ENCODE measurements at regions not wholly inside any gene's neighbourhood (a gene's known extent, or its start where the extent isn't known, plus 50 kb on each side); places are given as distances from the start of the nearest gene placed in this dataset.

DNA sequence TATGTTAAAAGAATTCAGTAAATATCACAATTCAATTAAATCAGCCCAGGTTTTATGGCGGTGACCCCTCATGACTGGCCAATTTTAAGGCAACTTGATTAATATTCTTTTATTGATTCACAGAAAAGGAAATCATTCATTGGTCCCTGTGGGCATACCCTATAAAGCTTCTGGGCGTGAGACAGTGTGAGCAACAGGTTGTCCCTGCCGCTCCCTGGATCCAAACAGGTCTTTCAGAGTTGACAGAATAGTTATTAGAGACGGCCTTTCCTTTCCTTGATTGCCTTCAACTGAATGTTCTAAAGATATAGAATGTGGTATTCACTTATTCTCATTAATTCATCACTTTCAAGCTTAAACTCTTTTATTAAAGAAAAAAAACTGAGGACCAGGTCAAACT lies 433.9 kb downstream of the KCNJ2 start:
- Histone ChIP-seq H3K36me3 (no peaks in the 10 kb centered on the region), H3K9me3 (no peaks in the 10 kb centered on the region), H3K27me3 (no peaks in the 10 kb centered on the region), H3K27ac (no peak overlapping the region), H3K4me3 (no peak overlapping the region), H3K4me1 (no peaks in the 10 kb centered on the region)
- ATAC-seq = no peak
- TF ChIP-seq, protein P1, sequence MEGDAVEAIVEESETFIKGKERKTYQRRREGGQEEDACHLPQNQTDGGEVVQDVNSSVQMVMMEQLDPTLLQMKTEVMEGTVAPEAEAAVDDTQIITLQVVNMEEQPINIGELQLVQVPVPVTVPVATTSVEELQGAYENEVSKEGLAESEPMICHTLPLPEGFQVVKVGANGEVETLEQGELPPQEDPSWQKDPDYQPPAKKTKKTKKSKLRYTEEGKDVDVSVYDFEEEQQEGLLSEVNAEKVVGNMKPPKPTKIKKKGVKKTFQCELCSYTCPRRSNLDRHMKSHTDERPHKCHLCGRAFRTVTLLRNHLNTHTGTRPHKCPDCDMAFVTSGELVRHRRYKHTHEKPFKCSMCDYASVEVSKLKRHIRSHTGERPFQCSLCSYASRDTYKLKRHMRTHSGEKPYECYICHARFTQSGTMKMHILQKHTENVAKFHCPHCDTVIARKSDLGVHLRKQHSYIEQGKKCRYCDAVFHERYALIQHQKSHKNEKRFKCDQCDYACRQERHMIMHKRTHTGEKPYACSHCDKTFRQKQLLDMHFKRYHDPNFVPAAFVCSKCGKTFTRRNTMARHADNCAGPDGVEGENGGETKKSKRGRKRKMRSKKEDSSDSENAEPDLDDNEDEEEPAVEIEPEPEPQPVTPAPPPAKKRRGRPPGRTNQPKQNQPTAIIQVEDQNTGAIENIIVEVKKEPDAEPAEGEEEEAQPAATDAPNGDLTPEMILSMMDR (IDR thresholded peaks at IDR 0.05) = no peak
- TF ChIP-seq POLR2A (IDR thresholded peaks at IDR 0.05) = no peak
- intact Hi-C loops (cut with DNase I) = no loop called here
- 76% methylated on average over 4 of the region's 4 CpGs for WGBS (ENCODE audit: insufficient coverage, low coverage, low lambda C conversion rate, missing lambda C conversion rate)
- no peak for DNase-seq

- H3K4me3 ChIP-seq = no peak overlapping the region
- no peak overlapping the region for H3K27ac ChIP-seq
- H3K9me3 ChIP-seq = no peaks in the 10 kb centered on the region
- H3K36me3 ChIP-seq = no peaks in the 10 kb centered on the region
- H3K27me3 ChIP-seq = no peaks in the 10 kb centered on the region
- TF ChIP-seq, protein P1 (IDR thresholded peaks at IDR 0.05) = no peak
- TF ChIP-seq POLR2A (IDR thresholded peaks at IDR 0.05) = no peak
- no peaks in the 10 kb centered on the region for H3K4me1 ChIP-seq
- ATAC-seq (no peak), DNase-seq (no peak)
- 19% methylated on average over 1 of the region's 1 CpG for WGBS (ENCODE audit: insufficient coverage, low coverage, low lambda C conversion rate, missing lambda C conversion rate)
- intact Hi-C loops (cut with DNase I) = no loop called here
These were observed 435.5 kb downstream of the KCNJ2 start for GRCh38 chr17:70604854-70605253.

- ATAC-seq = no peak
- 57% methylated on average over 2 of the region's 2 CpGs for WGBS (ENCODE audit: insufficient coverage, low coverage, low lambda C conversion rate, missing lambda C conversion rate)
- DNase-seq = no peak
- no peak for TF ChIP-seq POLR2A (IDR thresholded peaks at IDR 0.05)
- TF ChIP-seq, protein P1 (IDR thresholded peaks at IDR 0.05) = no peak
- intact Hi-C loops (cut with DNase I) = no loop called here
- Histone ChIP-seq H3K27me3 (no peaks in the 10 kb centered on the region), H3K27ac (no peak overlapping the region), H3K4me1 (no peaks in the 10 kb centered on the region), H3K9me3 (no peaks in the 10 kb centered on the region), H3K36me3 (no peaks in the 10 kb centered on the region), H3K4me3 (no peak overlapping the region)
These were observed 436.8 kb downstream of the KCNJ2 start for GRCh38 chr17:70606086-70606485.

DNA sequence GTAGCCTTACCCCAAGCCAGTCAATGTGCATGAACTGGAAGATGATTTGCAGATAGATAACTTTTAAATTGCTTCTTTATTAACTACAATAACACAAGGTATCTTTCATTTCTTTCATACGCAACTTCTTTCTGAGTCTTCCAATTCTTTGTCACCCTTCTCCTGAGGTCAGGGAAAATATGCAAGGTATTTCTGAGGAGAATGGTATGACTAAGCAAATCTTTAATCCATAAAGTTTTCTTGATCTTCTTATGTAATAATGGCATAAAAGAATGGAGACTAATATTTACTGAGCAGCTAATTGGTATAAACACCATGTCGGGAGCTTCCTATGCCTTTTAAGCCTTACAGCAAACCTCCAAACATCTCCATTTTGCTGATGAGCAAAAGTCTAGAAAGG lies 438.9 kb downstream of the KCNJ2 start:
- H3K27me3 ChIP-seq = no peaks in the 10 kb centered on the region
- H3K27ac ChIP-seq = no peak overlapping the region
- DNase-seq (no peak), ATAC-seq (no peak)
- TF ChIP-seq POLR2A (IDR thresholded peaks at IDR 0.05) = no peak
- TF ChIP-seq, protein P1 (IDR thresholded peaks at IDR 0.05) = no peak
- no peaks in the 10 kb centered on the region for H3K36me3 ChIP-seq
- no peaks in the 10 kb centered on the region for H3K9me3 ChIP-seq
- H3K4me3 ChIP-seq = no peak overlapping the region
- no peaks in the 10 kb centered on the region for H3K4me1 ChIP-seq
- 71% methylated on average over 2 of the region's 2 CpGs for WGBS (ENCODE audit: insufficient coverage, low coverage, low lambda C conversion rate, missing lambda C conversion rate)
- intact Hi-C loops (cut with DNase I) = no loop called here

GRCh38 chr17:70608957-70609356 lies 439.6 kb downstream of the KCNJ2 start:
- DNase-seq (no peak), ATAC-seq (no peak)
- Histone ChIP-seq H3K4me1 (no peaks in the 10 kb centered on the region), H3K36me3 (no peaks in the 10 kb centered on the region), H3K27me3 (no peaks in the 10 kb centered on the region), H3K9me3 (no peaks in the 10 kb centered on the region), H3K4me3 (no peak overlapping the region), H3K27ac (no peak overlapping the region)
- no peak for TF ChIP-seq POLR2A (IDR thresholded peaks at IDR 0.05)
- TF ChIP-seq, protein P1 (IDR thresholded peaks at IDR 0.05) = no peak
- 79% methylated on average over 2 of the region's 2 CpGs for WGBS (ENCODE audit: insufficient coverage, low coverage, low lambda C conversion rate, missing lambda C conversion rate)
- intact Hi-C loops (cut with DNase I) = no loop called here
